Gastroesophageal sphincter (tissue), 4 donors: ENCODE measurements at regions not wholly inside any gene's neighbourhood (a gene's known extent, or its start where the extent isn't known, plus 50 kb on each side); places are given as distances from the start of the nearest gene placed in this dataset.

Experiments used
- ATAC-seq: fragments of 150-250 bp; one replicate; pipeline ENCODE4 v1.9.1; 2016; ENCODE audit warnings: mild to moderate bottlenecking, moderate library complexity
- H3K27ac ChIP-seq, 4 donors: fragments of 200-600 bp; sonication (generic) in 3 of 4; 1 replicate in 3 of 4; 2 replicates in 1 of 4; pipeline ENCODE4 v1.5.1; 2016 to 2019
- H3K27me3 ChIP-seq: fragments of 200-600 bp; sonication (generic); one replicate; pipeline ENCODE4 v1.5.1; 2019
- H3K36me3 ChIP-seq, 2 donors: fragments of 200-600 bp; sonication (generic); one replicate each; pipeline ENCODE4 v1.5.1; 2019; ENCODE audit warnings: control low read depth in 1 of 2
- H3K4me1 ChIP-seq, 3 donors: fragments of 200-600 bp; sonication (generic); 1 replicate in 2 of 3; 2 replicates in 1 of 3; pipeline ENCODE4 v1.5.1; 2016 to 2019; ENCODE audit warnings: control low read depth in 2 of 3
- H3K4me3 ChIP-seq, 2 donors: fragments of 200-600 bp; sonication (generic); one replicate each; pipeline ENCODE4 v1.5.1; 2019; ENCODE audit warnings: mild to moderate bottlenecking in 1 of 2, moderate library complexity in 1 of 2
- H3K9me3 ChIP-seq, 3 donors: fragments of 200-600 bp; sonication (generic); one replicate each; pipeline ENCODE4 v1.5.1; 2017 to 2019; ENCODE audit warnings: control low read depth in 2 of 3
- CTCF ChIP-seq, 4 experiments: fragments of 200-600 bp in 2 of 4; fragments of 450-650 bp in 2 of 4; sonication (generic) in 1 of 4; IDR thresholded peaks; one replicate each; pipeline ENCODE4 v1.5.1; 2017 to 2019; ENCODE audit warnings: antibody characterized with exemption in 4 of 4, mild to moderate bottlenecking in 2 of 4, moderate library complexity in 2 of 4
- EP300 ChIP-seq: sonication (generic); formaldehyde crosslinking; IDR thresholded peaks from one replicate; pipeline ENCODE4 v1.6.1; 2017; ENCODE audit warnings: antibody characterized with exemption, mild to moderate bottlenecking
- POLR2A ChIP-seq, 2 donors: fragments of 450-650 bp; IDR thresholded peaks; one replicate each; pipeline ENCODE4 v1.6.1; 2017; ENCODE audit warnings: antibody characterized with exemption in 2 of 2, mild to moderate bottlenecking in 2 of 2, moderate library complexity in 1 of 2
- POLR2AphosphoS5 ChIP-seq: sonication (generic); formaldehyde crosslinking; IDR thresholded peaks from one replicate; pipeline ENCODE4 v1.6.1; 2017; ENCODE audit warnings: antibody characterized with exemption
- WGBS, 2 donors: methylation state at CpG; one replicate each; pipeline ENCODE4 v1.1.5; 2018; ENCODE audit warnings: low coverage in 1 of 2; 5-methylcytosine and 5-hydroxymethylcytosine counted together

DNA sequence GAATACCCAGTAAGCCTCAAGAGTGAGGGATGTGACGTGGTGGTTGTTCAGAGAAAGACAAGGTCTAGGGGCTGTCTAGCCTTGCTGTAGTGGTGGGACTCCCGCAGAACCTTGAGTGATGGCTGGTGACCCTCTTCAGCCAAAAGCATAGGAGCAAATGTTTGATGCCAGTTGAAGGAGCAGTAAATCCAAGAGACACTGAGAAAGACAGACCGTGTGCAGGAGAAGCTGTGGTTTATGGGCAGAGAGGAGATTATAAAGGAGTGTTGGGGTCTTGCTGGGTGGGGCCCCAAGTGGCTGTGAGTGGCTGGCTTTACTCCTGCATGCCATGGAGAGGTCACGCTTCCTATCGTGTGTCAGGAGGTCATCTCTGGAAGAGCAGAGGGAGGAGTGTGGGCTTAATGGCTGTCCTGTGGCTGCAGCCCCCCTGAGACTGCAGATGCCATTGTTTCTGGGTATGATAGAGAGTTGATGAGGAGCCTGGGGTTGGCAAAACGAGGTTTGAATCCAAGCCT, 152.0 kb upstream of the CCND2 start:
- H3K9me3 ChIP-seq = no peaks in the 10 kb centered on the region
- TF ChIP-seq EP300 = no peak
- TF ChIP-seq POLR2AphosphoS5 = no peak
- no peak for TF ChIP-seq POLR2A (IDR thresholded peaks at IDR 0.05)
- TF ChIP-seq CTCF (IDR thresholded peaks at IDR 0.05) = no peak
- peaks cover 0 to 17% (median 6%) of the 10 kb centered on the region in 3 donors for H3K4me1 ChIP-seq
- H3K27me3 ChIP-seq = peaks cover 17% of the 10 kb centered on the region
- no peak for ATAC-seq
- H3K4me3 ChIP-seq = no peak overlapping the region
- no peaks in the 10 kb centered on the region for H3K36me3 ChIP-seq
- 27 to 70% methylated on average over 3 to 6 of the region's 6 CpGs for WGBS, 2 donors
- no peak overlapping the region for H3K27ac ChIP-seq

GRCh38 chr12:4120316-4120917, 153.1 kb upstream of the CCND2 start:
- TF ChIP-seq POLR2AphosphoS5 = no peak
- TF ChIP-seq POLR2A (IDR thresholded peaks at IDR 0.05) = no peak
- no peak overlapping the region for H3K4me3 ChIP-seq
- peaks cover 17% of the 10 kb centered on the region for H3K27me3 ChIP-seq
- H3K4me1 ChIP-seq = peaks cover 0 to 21% (median 6%) of the 10 kb centered on the region in 3 donors
- no peak for ATAC-seq
- H3K9me3 ChIP-seq = no peaks in the 10 kb centered on the region
- no peak overlapping the region for H3K27ac ChIP-seq
- H3K36me3 ChIP-seq = no peaks in the 10 kb centered on the region
- 85 to 100% methylated on average over 1 to 3 of the region's 5 CpGs for WGBS, 2 donors

- 62 to 89% methylated on average over 3 to 7 of the region's 7 CpGs for WGBS, 2 donors
- Histone ChIP-seq H3K4me1 (peaks cover 0 to 21% (median 6%) of the 10 kb centered on the region in 3 donors), H3K27ac (no peak overlapping the region), H3K36me3 (no peaks in the 10 kb centered on the region), H3K27me3 (peaks cover 17% of the 10 kb centered on the region), H3K9me3 (no peaks in the 10 kb centered on the region), H3K4me3 (no peak overlapping the region)
- TF ChIP-seq POLR2AphosphoS5 (no peak), CTCF (IDR thresholded peaks at IDR 0.05) (no peak), EP300 (no peak), POLR2A (IDR thresholded peaks at IDR 0.05) (no peak)
- no peak for ATAC-seq
These were observed 154.3 kb upstream of the CCND2 start for GRCh38 chr12:4119157-4119761.

- no peak for ATAC-seq
- Histone ChIP-seq H3K4me1 (peaks cover 0 to 21% (median 6%) of the 10 kb centered on the region in 3 donors), H3K36me3 (no peaks in the 10 kb centered on the region), H3K4me3 (no peak overlapping the region), H3K27me3 (peaks cover 20% of the 10 kb centered on the region), H3K27ac (no peak overlapping the region), H3K9me3 (no peaks in the 10 kb centered on the region)
- TF ChIP-seq POLR2A (IDR thresholded peaks at IDR 0.05) (no peak), POLR2AphosphoS5 (no peak), EP300 (no peak), CTCF (IDR thresholded peaks at IDR 0.05) (no peak)
- 71% methylated on average over 4 of the region's 7 CpGs; no CpG with 5 or more reads in 1 of the 2 donors for WGBS, 2 donors
These were observed 154.9 kb upstream of the CCND2 start for GRCh38 chr12:4118601-4119156.

- peaks cover 0 to 21% (median 6%) of the 10 kb centered on the region in 3 donors for H3K4me1 ChIP-seq
- no peaks in the 10 kb centered on the region for H3K36me3 ChIP-seq
- no peak overlapping the region for H3K4me3 ChIP-seq
- WGBS, 2 donors = 17 to 23% methylated on average over 6 to 7 of the region's 7 CpGs
- TF ChIP-seq CTCF (IDR thresholded peaks at IDR 0.05) = no peak
- no peak for TF ChIP-seq POLR2A (IDR thresholded peaks at IDR 0.05)
- no peak for TF ChIP-seq POLR2AphosphoS5
- TF ChIP-seq EP300 = no peak
- H3K27me3 ChIP-seq = peaks cover 27% of the 10 kb centered on the region
- H3K27ac ChIP-seq = no peak overlapping the region
- ATAC-seq = peak; percentile 53
- no peaks in the 10 kb centered on the region for H3K9me3 ChIP-seq
These were observed 155.5 kb upstream of the CCND2 start for GRCh38 chr12:4118017-4118510.
